NCI-H187 (cell line): ENCODE measurements at regions not wholly inside any gene's neighbourhood (a gene's known extent, or its start where the extent isn't known, plus 50 kb on each side); places are given as distances from the start of the nearest gene placed in this dataset.

ENCODE experiments used
- DNase-seq, 2 experiments: peaks; one replicate each; lab custom pipeline; 2025; lab: John Stamatoyannopoulos, UW

DNA sequence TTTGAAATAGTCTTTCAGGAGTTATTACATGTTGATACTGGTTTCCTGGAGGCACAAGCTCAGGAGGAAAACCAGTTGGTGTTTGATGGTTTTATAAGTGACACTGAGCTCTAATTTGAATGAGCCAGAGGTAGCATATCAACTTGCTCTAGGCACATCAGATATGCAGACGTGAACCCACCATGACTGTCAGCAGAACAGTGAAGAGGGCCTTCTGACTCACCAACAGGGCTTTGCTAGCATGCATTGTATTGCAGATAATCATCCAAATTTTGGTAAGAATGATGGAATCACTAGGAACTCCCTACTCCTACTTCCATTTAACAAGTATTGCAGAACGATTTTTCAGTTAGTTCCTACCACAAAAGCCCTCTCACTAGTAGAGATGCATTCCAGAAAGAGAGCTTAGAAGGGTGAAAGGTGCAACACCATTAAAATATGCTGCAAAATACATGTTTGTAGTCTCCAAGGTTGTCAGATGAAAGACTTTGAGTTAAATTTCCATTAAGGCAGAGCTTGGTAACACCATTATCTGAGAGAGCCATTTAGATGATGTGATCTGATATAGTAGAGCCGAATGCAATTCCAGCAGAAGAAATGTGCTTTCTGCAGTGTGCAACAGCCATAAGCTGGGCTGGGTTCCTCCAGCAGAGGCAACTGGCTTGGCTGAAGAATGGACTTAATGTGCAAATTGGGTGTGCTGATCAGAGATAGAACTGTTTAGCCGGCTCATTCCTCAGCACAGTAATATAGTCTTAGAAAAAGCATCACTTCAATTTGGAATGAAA, 968.7 kb upstream of the ADGRB3 start:
- no peak for DNase-seq

- DNase-seq, result no peak
These were observed 970.1 kb upstream of the ADGRB3 start for GRCh38 chr6:67664942-67665341.

GRCh38 chr6:67663105-67663895, 971.8 kb upstream of the ADGRB3 start:
- no peak for DNase-seq

- no peak for DNase-seq
These were observed 981.5 kb upstream of the ADGRB3 start for GRCh38 chr6:67653561-67653960.

- no peak for DNase-seq
These were observed 988.5 kb upstream of the ADGRB3 start for GRCh38 chr6:67646550-67646949.

- DNase-seq, result no peak
These were observed 991.8 kb upstream of the ADGRB3 start for GRCh38 chr6:67643281-67643680.

DNA sequence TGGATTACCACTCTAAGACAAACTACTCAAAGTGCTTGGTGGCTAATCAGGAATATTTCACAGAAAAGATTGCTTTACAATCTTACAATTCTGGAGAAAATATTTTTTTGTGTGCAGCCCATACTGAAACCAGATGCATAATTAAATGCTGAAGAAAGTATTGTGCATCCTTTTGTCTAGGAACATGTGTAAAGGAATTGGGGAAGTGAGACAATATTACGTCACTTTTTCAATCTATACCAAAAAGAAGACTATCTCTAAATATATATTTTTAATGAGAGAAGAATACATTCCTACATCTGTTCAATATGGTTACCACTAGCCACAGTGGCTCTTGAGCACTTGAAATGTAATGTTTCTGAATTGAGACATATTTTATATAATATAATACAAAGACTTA, 992.5 kb upstream of the ADGRB3 start:
- DNase-seq, result no peak

DNA sequence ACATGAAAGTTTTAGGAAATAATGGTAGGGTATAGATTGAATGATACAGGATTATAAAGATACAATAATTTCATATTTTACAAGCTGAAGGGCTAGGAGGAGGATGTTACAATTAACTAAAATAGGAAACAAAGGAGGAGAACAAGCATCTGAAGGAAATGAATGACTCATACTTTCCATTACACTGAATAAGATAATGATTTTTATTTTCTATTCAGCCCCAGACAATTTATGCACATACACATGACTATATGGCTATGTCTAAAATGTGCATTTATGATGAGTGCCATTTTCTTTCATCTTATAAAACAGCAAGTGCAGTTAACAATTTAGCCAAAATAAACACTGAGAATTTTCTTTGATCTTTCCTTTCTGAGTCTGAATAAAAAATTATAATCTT, 994.6 kb upstream of the ADGRB3 start:
- DNase-seq, result no peak

GRCh38 chr6:67639161-67639560, 995.9 kb upstream of the ADGRB3 start:
- DNase-seq, result no peak

- no peak for DNase-seq
These were observed 1000.9 kb upstream of the ADGRB3 start for GRCh38 chr6:67634199-67634598.

- no peak for DNase-seq
These were observed 1002.0 kb upstream of the ADGRB3 start for GRCh38 chr6:67633058-67633457.

GRCh38 chr6:67630146-67630545, 1004.9 kb upstream of the ADGRB3 start:
- DNase-seq, result no peak

GRCh38 chr6:67629258-67629657, 1005.8 kb upstream of the ADGRB3 start:
- DNase-seq, result no peak

DNA sequence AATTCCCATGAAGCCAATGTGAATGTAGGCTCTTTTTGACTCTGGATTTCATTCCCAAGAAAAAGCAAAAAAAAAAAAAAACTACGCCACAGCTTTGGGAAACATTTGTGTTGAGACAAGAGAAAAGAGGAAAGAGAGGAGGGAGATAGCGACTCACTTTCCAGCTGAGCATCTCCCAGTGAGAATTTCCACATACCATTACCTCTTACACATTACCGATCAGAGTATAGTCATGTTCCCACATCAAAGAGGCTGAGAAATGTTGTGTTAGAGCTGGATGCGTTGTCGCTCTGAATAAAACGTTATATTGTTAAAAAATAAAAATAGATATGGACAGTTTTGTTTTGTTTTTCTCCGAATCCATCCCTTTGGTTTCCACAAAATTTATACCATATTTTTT, 1019.3 kb upstream of the ADGRB3 start:
- DNase-seq, result no peak

DNA sequence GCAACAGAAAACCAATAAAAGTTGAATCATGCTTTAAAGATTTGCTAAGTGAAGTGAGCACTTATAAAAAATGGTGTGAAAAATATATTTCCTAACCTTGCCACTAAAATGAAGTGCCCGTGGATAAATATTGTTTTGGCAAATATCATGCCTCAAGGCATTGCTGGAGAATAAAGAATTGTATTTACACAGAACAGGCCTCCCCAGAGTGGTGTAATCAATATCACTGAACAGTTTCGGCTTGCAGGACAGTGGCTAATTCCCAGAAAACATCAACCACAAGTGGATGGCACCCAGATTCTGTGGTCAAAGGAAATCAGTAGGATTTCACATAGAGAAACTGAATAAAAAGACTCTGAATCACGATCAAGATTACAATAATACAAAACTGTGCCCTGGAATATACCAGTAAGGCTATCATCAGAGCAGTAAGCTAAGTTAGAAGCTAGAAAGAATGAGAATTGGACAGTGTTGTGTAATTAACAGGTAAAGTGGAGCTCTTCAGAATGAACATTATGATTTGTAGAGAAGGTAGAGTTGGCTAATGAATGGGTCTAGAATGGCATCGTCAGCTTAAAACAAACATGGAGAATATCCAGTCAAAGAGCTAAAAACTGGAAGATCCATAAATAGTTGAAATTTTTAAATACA, 1026.9 kb upstream of the ADGRB3 start:
- DNase-seq, result no peak

DNA sequence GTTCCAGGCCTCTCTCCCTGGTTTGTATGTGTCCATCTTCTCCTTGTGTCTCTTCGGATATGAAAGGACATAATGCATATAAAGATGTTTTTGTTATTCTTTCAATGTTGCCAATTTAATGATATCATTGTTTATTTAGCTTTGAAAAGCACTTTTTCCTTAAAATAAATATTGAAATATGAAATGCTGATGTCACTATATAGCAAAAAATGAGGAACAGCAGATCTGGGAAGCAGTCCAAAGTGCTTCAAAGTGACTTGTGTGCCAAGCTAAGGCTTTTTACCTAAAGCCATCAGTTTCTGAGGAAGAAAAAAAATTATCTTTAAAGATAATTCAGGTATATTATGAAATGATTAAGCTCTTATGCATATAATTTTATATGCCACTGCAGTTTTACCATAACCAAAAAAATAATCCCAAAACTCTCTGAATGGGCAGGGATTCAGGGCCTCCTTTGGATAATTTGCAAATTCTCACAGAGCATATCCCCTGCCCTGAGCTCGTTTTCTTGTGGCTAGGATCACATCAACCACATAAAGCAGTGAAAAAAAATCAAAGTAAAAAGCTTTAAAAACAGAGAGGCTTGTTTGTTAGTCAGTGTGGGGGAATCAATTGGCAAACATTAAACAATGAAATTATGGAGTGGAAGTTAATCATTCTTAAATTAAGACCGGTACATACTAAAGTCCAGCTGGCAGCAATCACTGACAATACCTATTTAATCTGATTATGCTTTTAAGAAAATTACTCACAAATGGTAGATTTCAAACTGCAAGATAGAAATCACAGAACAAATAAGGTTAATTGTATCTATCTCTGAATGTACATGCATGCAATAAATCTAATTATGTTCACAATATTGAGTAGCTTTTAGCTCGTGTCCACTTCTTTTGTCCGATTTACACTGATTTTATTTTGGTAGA, 1027.9 kb upstream of the ADGRB3 start:
- DNase-seq, result no peak

DNA sequence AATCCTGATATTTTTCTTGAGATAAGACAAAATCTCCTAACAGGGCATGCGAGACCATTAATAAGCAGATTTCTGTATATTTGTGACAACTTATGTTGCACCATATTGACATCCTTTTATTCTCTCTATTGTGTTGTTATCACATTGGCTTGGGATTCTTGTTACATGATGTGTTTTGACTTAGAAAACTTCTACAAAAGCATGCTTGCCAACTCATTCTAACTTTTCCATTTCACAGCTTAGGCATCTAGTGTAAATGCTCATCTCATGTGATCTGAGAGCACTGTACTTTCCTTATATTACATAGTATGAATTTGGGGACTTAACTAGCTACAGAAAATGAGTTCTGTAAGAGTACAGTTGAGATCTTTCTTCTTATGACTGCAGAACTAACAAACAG, 1040.7 kb upstream of the ADGRB3 start:
- DNase-seq, result no peak

DNA sequence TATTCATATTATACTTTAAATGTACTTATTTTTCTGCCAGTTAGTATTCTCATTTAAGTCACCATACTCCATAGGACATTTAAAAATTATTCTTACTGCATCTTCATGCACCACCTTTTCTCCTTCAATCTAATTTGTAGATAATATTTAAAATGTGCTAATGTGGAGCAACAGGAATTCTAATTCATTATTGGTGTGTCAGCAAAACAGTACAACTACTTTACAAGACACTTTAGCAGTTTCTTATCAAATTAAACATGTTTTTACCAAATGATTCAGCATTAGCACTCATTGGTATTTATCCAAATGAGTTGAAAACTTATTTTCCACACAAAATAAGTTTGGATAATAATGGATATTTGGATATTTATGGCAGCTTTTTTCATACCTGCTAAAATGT, 1041.8 kb upstream of the ADGRB3 start:
- no peak for DNase-seq

- DNase-seq, result no peak
These were observed 1043.2 kb upstream of the ADGRB3 start for GRCh38 chr6:67591910-67592309.

DNA sequence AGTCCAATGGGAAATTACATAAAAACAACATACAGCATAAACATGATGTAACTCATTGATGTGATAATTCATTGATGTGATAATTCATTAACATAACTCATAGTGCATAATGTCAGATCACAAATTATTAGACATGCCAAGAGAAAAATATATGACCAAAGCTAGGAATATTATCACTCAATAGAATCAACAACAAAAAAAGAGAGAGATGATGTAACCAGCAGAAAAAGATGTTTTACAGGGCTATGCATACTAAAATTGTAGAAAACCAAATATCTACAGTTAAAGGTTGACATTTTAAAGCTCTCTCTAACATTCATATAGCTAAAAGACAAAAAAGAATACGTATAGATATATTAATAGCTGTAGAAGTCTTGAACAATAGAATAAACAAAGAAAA, 1067.2 kb upstream of the ADGRB3 start:
- DNase-seq, result no peak

DNA sequence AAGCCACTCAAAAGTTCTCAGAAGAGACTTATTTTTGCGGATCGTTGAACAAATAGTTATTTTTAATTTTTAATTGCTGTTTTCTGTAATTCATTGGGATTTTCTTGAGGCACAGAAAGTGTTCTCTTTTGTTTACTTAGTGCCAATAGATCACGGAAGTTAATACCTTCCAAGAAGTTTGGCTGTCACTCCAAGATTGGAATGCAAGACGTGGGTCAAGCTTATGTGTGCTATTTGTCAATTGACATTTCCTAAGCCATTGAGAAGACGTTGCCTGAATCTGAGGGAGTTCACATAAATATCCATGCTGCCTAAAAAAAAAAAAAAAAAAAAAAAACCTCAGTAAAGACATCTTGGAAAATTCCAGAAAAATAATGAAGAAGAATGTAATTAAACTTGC, 1071.4 kb upstream of the ADGRB3 start:
- DNase-seq, result no peak

DNA sequence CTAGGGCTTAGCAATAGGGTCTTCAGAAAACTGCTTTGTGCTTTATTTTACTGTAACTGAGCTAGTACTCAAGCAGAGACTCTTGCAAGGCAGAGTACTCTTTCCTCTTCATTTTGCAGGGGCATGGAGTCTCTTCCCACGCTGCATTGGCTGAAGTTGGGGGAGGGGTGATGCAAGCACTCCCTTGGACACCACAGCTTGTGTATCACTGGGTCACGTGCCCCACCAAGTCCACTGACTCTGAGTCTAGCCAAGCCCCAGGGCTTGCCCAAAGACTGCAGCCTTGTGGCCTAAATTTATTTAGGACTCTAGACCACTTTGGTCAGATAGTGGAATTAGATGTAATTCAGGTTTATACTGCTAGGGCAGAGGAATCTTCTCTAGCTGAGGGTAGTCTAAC, 1075.0 kb upstream of the ADGRB3 start:
- no peak for DNase-seq
